ENCODE measurements at regions not wholly inside any gene's neighbourhood (a gene's known extent, or its start where the extent isn't known, plus 50 kb on each side); places are given as distances from the start of the nearest gene placed in this dataset.

DNA sequence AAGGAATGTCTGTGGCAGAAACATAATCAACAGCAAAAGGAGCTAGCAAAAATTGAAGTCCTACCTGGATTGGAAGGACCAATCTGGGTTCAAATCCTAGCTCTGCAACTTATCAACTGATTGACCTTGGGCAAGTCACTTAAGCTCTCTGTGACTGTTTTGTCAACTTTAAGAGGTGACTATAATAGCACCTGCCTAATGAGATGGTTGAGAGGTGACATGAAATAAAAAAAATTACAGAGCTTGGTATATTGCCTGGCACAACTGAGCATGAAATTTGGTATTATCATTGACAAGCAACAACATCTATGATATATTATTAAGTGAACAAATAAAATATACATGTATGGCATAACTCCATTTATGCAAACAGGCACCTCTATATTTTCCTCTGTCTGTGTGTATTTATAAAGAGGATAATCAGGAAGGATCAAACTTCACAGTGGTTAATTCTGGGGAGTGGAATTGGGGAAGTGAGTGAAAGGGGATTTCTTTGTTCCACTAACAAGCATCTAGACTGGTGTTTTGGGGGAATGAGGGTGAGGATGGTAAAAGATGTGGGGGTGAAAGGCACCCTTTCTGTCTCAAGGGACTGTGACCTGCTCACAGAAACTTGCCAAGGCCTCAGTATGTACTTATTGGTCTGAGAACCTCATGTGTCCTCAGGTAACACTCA is 132.8 kb upstream of the SERTAD2 start:
- TF ChIP-seq, protein P1, sequence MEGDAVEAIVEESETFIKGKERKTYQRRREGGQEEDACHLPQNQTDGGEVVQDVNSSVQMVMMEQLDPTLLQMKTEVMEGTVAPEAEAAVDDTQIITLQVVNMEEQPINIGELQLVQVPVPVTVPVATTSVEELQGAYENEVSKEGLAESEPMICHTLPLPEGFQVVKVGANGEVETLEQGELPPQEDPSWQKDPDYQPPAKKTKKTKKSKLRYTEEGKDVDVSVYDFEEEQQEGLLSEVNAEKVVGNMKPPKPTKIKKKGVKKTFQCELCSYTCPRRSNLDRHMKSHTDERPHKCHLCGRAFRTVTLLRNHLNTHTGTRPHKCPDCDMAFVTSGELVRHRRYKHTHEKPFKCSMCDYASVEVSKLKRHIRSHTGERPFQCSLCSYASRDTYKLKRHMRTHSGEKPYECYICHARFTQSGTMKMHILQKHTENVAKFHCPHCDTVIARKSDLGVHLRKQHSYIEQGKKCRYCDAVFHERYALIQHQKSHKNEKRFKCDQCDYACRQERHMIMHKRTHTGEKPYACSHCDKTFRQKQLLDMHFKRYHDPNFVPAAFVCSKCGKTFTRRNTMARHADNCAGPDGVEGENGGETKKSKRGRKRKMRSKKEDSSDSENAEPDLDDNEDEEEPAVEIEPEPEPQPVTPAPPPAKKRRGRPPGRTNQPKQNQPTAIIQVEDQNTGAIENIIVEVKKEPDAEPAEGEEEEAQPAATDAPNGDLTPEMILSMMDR (IDR thresholded peaks at IDR 0.05; ENCODE audit: low read length) = no peak
- TF ChIP-seq EZH2 (IDR thresholded peaks at IDR 0.05; ENCODE audit: borderline replicate concordance, low read length) = no peak

All from OCI-LY1 (cell line).